SK-N-MC (cell line): ENCODE measurements at regions not wholly inside any gene's neighbourhood (a gene's known extent, or its start where the extent isn't known, plus 50 kb on each side); places are given as distances from the start of the nearest gene placed in this dataset.

ENCODE experiments used
- EZH2 ChIP-seq: fragments of 200-600 bp; sonication (generic); IDR thresholded peaks from one replicate; pipeline ENCODE4 v1.6.1; 2017; ENCODE audit warnings: antibody characterized with exemption
- FOXP2 ChIP-seq: optimal IDR thresholded peaks from 2 replicates; pipeline ENCODE3; 2011; ENCODE audit warnings: mild to moderate bottlenecking, moderate library complexity; ENCODE audit not compliant: insufficient read depth; ENCODE audit errors: extremely low read length, control extremely low read depth
- POLR2AphosphoS5 ChIP-seq: IDR thresholded peaks from 2 replicates; pipeline ENCODE4 v1.6.1; 2012; ENCODE audit warnings: mild to moderate bottlenecking, low read depth, low read length, borderline replicate concordance

- no peak for TF ChIP-seq EZH2
- TF ChIP-seq POLR2AphosphoS5: no peak
- no peak for TF ChIP-seq FOXP2
Observed at GRCh38 chr5:39905356-39905755, 480.6 kb upstream of the DAB2 start.
